ENCODE measurements at regions not wholly inside any gene's neighbourhood (a gene's known extent, or its start where the extent isn't known, plus 50 kb on each side); places are given as distances from the start of the nearest gene placed in this dataset.

- DNase-seq (ENCODE audit: low read depth in 1 of 2, low spot score in 1 of 2) = no peak
Measured at GRCh38 chr18:41464278-41464677, 490.8 kb upstream of the PIK3C3 start.

GRCh38 chr18:41462946-41463345 lies 492.1 kb upstream of the PIK3C3 start:
- no peak for DNase-seq (ENCODE audit: low read depth in 1 of 2, low spot score in 1 of 2)

DNA sequence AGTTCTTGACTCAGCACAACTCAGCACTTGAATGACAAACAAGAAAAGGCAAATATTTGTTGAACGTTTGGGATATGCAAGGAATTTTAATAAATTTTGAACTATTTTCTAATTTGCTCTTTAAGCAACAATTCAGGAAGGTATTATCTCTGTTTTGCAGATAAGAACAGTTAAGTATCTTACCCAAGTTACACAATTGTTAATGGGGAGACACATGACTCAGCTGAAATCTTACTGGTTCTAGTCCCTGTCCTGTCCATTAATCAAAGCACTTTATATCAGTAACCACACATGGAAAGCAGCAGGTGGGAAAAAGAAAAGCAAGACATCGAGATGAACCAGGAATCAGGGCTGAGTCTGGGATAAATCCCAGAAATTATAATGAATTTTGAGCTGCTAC lies 493.9 kb upstream of the PIK3C3 start:
- no peak for DNase-seq (ENCODE audit: low read depth in 1 of 2, low spot score in 1 of 2)

GRCh38 chr18:41459656-41460055 lies 495.4 kb upstream of the PIK3C3 start:
- DNase-seq (ENCODE audit: low read depth in 1 of 2, low spot score in 1 of 2) = no peak

DNA sequence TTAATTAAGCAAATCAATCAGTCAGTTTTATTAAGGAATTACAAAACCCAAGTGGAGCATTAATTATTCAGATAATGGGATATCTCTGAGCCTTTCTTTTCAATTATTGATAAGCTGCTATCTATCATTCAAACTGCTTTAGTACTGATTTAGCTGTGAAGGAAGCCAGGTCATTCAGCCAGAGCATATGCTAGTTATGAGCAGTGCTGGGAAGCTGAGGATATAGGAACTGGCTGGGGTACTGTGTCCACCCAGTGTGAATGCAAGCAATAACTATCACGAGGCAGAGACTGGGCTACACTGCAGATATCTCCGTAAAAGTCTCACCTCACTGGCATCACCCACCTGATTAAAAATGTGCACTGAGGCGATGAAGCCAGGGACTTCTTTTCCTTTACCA lies 496.7 kb upstream of the PIK3C3 start:
- no peak for DNase-seq (ENCODE audit: low read depth in 1 of 2, low spot score in 1 of 2)

GRCh38 chr18:41457765-41458326 lies 497.2 kb upstream of the PIK3C3 start:
- no peak for DNase-seq (ENCODE audit: low read depth in 1 of 2, low spot score in 1 of 2)

DNA sequence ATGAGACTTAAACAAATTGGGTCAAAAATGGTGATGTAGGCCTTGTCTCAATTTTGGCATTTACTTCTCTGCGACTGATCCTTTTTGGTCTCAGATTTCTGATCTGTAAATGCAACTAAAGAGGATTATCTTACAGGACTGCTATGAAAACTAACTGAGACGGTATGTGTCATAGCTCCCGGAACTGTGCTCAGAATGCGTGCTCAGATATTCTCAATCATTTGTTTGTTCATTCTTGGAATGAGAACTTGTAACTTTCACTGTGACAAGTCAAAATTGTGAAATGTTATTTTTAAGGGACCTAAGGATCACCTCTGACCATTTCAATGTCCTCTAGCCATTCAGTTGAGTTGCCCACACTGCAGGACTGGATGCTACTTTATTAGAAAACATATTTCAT lies 498.2 kb upstream of the PIK3C3 start:
- no peak for DNase-seq (ENCODE audit: low read depth in 1 of 2, low spot score in 1 of 2)

- no peak for DNase-seq (ENCODE audit: low read depth in 1 of 2, low spot score in 1 of 2)
Measured at GRCh38 chr18:41449612-41450011, 505.4 kb upstream of the PIK3C3 start.

GRCh38 chr18:41444943-41445342 lies 510.1 kb upstream of the PIK3C3 start:
- DNase-seq (ENCODE audit: low read depth in 1 of 2, low spot score in 1 of 2) = no peak

- no peak for DNase-seq (ENCODE audit: low read depth in 1 of 2, low spot score in 1 of 2)
Measured at GRCh38 chr18:41436772-41437171, 518.3 kb upstream of the PIK3C3 start.

GRCh38 chr18:41418598-41418997 lies 536.4 kb upstream of the PIK3C3 start:
- no peak for DNase-seq (ENCODE audit: low read depth in 1 of 2, low spot score in 1 of 2)

DNA sequence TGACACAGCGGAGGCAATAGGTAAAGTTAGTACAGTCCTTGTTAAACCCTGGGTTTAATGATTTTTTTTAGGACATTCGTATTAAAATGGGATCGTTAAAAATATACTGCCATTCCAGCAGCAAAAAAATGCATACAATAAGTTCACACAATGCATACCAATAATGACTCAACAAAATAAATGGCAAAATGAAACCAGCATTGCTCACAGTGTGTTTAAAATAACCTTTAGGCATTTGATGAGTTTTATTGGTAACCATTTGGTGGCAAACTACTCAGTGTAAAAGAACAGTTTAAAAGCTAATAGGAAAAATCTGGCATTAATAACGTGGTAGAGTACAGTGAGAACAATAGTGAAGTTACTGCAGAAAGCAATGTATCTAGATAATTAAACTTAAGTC lies 539.0 kb upstream of the PIK3C3 start:
- no peak for DNase-seq (ENCODE audit: low read depth in 1 of 2, low spot score in 1 of 2)

GRCh38 chr18:41410006-41410405 lies 545.0 kb upstream of the PIK3C3 start:
- DNase-seq (ENCODE audit: low read depth in 1 of 2, low spot score in 1 of 2) = no peak

DNA sequence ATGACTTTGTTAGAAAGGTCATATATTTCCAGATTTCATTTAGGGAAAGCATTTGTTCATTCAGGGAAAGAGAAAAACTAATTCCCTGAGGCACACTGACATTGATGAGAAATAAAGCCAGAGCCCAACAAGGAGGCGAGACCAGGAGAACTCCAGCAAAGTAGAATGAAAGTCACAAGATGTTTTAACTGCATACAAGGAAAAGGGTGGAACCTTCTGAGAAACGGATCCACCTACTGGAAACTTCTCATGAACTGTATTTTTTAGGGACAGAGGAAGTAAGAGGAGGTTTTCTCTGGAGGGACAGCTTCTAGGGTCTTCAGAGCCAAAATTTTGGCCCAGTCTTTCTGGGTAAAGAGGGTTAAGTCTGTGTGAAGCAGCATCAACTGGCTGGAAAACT lies 548.2 kb upstream of the PIK3C3 start:
- no peak for DNase-seq (ENCODE audit: low read depth in 1 of 2, low spot score in 1 of 2)

GRCh38 chr18:41396861-41397260 lies 558.2 kb upstream of the PIK3C3 start:
- DNase-seq (ENCODE audit: low read depth in 1 of 2, low spot score in 1 of 2) = no peak

DNA sequence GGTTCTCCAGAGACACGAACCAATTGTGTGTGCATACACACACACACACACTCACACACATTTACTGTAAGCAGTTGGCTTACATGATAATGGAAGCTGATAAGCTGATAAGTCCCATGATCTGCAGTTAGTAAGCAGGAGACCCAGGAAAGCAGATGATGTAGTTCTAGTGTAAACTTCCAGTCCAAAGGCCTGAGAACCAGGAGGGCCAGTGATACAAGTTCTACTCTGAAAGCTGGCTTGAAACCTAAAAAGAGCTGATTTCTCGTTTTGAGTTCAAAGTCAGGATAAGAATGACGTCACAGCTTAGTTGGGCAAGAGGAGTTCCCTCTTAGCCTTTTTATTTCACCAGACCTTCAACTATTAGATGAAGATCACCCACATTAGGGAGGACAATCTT lies 558.8 kb upstream of the PIK3C3 start:
- no peak for DNase-seq (ENCODE audit: low read depth in 1 of 2, low spot score in 1 of 2)

DNA sequence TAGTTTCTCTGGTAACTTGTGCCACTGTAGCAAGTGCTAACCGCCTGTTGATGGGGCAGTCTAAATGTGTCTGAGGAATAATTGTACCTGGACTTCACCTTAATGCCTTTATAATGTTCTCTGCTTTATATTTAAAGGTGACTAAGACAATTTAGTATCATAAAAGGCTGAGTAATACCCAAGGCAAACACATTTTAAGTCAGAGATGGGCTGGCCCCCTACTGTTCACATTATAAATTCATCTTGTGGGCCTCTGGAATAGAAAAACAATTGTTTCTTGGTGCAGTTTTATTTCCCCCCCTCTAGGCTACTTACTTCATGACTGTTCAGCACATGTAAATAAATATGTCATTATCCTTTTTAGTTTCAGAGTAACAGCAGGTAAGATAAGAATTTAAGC lies 559.3 kb upstream of the PIK3C3 start:
- DNase-seq (ENCODE audit: low read depth in 1 of 2, low spot score in 1 of 2) = no peak

GRCh38 chr18:41391616-41392595 lies 563.1 kb upstream of the PIK3C3 start:
- DNase-seq (ENCODE audit: low read depth in 1 of 2, low spot score in 1 of 2) = no peak

GRCh38 chr18:41390309-41390708 lies 564.7 kb upstream of the PIK3C3 start:
- DNase-seq (ENCODE audit: low read depth in 1 of 2, low spot score in 1 of 2) = no peak

DNA sequence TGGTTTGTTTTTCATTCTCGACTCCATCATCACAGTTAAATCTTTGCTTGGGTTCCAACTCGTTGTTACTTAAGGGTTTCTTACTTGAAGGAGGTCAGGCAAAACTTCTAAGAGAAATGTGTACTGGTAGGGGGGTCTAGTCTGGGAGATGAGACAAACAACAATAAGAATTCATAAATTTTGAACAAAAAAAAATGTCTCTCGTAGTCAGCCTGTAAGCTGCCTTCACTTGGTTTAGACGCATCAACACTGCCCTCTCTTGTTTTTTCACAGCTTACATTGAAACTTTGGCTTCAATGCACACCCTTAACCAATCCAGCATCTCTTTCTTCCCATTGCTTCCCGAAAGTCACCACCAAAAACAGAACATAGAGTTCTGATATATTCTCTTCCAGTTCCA lies 576.4 kb upstream of the PIK3C3 start:
- no peak for DNase-seq (ENCODE audit: low read depth in 1 of 2, low spot score in 1 of 2)

GRCh38 chr18:41373612-41374011 lies 581.4 kb upstream of the PIK3C3 start:
- no peak for DNase-seq (ENCODE audit: low read depth in 1 of 2, low spot score in 1 of 2)

DNA sequence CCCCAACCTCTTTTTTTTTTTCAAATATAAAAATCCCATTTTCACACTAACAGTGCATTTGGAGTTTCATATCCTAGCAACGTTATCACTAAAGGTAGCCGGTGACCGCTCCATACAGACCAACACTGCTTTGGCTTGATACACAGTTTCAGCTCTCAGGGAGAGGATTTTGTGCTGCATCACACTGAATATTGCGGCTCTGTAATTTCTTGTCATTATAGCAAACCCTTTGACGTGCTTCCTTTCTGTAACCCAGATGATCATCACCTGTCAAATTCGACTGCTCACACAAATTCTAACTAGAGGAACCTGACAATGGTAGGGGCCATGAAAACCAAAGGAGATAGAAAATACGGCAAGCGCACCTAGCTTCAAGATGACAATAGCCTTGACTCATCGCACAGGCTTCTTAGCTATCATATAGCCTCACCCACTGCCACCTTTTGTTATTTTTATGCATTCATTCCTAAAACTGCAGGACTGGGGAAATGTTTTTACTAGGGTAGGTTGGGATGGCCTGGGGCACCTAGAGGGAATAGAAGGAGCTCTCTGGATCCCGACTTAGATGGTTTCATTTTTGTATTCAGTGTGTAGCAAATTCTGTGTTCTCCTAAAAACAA lies 582.9 kb upstream of the PIK3C3 start:
- no peak for DNase-seq (ENCODE audit: low read depth in 1 of 2, low spot score in 1 of 2)

Measured in stimulated activated CD4-positive, alpha-beta T cell treated with anti-CD3 and anti-CD28 coated beads, Interleukin-15, amount 100 ng/mL, for 1 hour (primary cell).